K562 (cell line): ENCODE measurements at regions not wholly inside any gene's neighbourhood (a gene's known extent, or its start where the extent isn't known, plus 50 kb on each side); places are given as distances from the start of the nearest gene placed in this dataset.
A peak's percentile ranks its signal among the peaks of the same experiment; 100 is the strongest.

Experiments
- ATAC-seq: fragments of 200-7000 bp; cut with Tn5 transposase; 3 replicates; pipeline ENCODE4 v1.9.1; 2020; ENCODE audit warnings: moderate library complexity
- BruUV-seq: library from RNA; stranded (reverse); fragments of 400-500 nt; replicated peaks from 2 replicates; lab custom pipeline; 2021; lab: Mats Ljungman, UMichigan
- CTCF ChIA-PET: fragments of 300-600 bp; formaldehyde crosslinking; extraction: SDS; loops from one replicate; lab custom pipeline; 2021; ENCODE audit warnings: low intra/inter-chr PET ratio; lab: Yijun Ruan, JAX
- POLR2A ChIA-PET: fragments of 300-600, 350-650 bp; sonication (Branson Sonifier 250); formaldehyde crosslinking; extraction: SDS; loops from one replicate; lab custom pipeline; 2021; ENCODE audit warnings: antibody characterized with exemption, inconsistent platforms; lab: Yijun Ruan, JAX
- DNase-seq, 4 experiments: peaks; one replicate each; pipeline versions ENCODE4 v3.0.0 to v3.0.0-alpha.2; 2011 to 2018; ENCODE audit warnings: low spot score in 3 of 4, mixed read lengths in 3 of 4; ENCODE audit errors: extremely low read depth in 1 of 4
- FAIRE-seq: peaks from 2 replicates; lab custom pipeline; 2011; peaks lifted over from hg19 to GRCh38; lab: Jason Lieb, UNC
- H2AFZ ChIP-seq: 2 replicates; pipeline ENCODE4 v1.6.0; 2011; ENCODE audit warnings: low read depth, low read length, control low read depth, inconsistent platforms
- H3K27ac ChIP-seq: fragments of 200-600 bp; 3 replicates; pipeline ENCODE4 v1.8.0; 2011; ENCODE audit warnings: low read depth, mild to moderate bottlenecking, control low read depth, inconsistent platforms, low read length, moderate library complexity, mixed read lengths; ENCODE audit errors: extremely low read depth
- H3K27me3 ChIP-seq, 2 experiments: fragments of 300-600 bp in 1 of 2; 2 replicates in 1 of 2; 3 replicates in 1 of 2; pipeline versions ENCODE4 v1.6.0 to v1.8.0; 2011; ENCODE audit warnings: inconsistent platforms in 2 of 2, low read length in 2 of 2, mild to moderate bottlenecking in 1 of 2, mixed read lengths in 1 of 2, moderate library complexity in 1 of 2; ENCODE audit not compliant: control insufficient read depth in 2 of 2, insufficient read depth in 2 of 2
- H3K36me3 ChIP-seq: fragments of 300-600 bp; 3 replicates; pipeline ENCODE4 v1.8.0; 2011; ENCODE audit warnings: mild to moderate bottlenecking, low read length, inconsistent platforms; ENCODE audit not compliant: control insufficient read depth, insufficient read depth
- H3K4me1 ChIP-seq, 2 experiments: fragments of 200-600 bp in 1 of 2; replicated peaks in 1 of 2; 2 replicates in 1 of 2; 3 replicates in 1 of 2; pipeline versions ENCODE4 v1.5.1 to v1.8.0; 2011; ENCODE audit warnings: inconsistent platforms in 2 of 2, low read length in 2 of 2, mild to moderate bottlenecking in 1 of 2, mixed read lengths in 1 of 2, moderate library complexity in 1 of 2; ENCODE audit not compliant: control insufficient read depth in 2 of 2, insufficient read depth in 2 of 2
- H3K4me2 ChIP-seq: 2 replicates; pipeline ENCODE4 v1.6.1; 2011; ENCODE audit warnings: low read length, control low read depth, inconsistent platforms, mixed read lengths; ENCODE audit not compliant: insufficient read depth
- H3K4me3 ChIP-seq: fragments of 200-600 bp; sonication (generic), shearing (Covaris generic); 2 replicates; pipeline ENCODE4 v1.5.1; 2016; ENCODE audit warnings: control low read depth, inconsistent platforms
- H3K79me2 ChIP-seq: fragments of 200-600 bp; 3 replicates; pipeline ENCODE4 v1.8.0; 2011; ENCODE audit warnings: low read length, inconsistent platforms; ENCODE audit not compliant: control insufficient read depth, insufficient read depth
- H3K9ac ChIP-seq, 2 experiments: 2 replicates each; pipeline versions ENCODE4 v1.6.0 to v1.6.1; 2011; ENCODE audit warnings: low read depth in 2 of 2, low read length in 2 of 2, control low read depth in 1 of 2, inconsistent platforms in 1 of 2, mild to moderate bottlenecking in 1 of 2, mixed read lengths in 1 of 2; ENCODE audit not compliant: insufficient read depth in 1 of 2
- H3K9me1 ChIP-seq: one replicate; pipeline ENCODE4 v1.6.0; 2011; ENCODE audit warnings: inconsistent platforms, mild to moderate bottlenecking, low read length, moderate library complexity; ENCODE audit not compliant: control insufficient read depth, insufficient read depth
- H3K9me3 ChIP-seq: replicated peaks from 2 replicates; pipeline ENCODE4 v1.5.1; 2011; ENCODE audit warnings: low read depth, low read length, inconsistent platforms; ENCODE audit not compliant: control insufficient read depth, insufficient read depth
- H4K20me1 ChIP-seq: replicated peaks from 2 replicates; pipeline ENCODE4 v1.6.1; 2011; ENCODE audit warnings: low read length, inconsistent platforms, mixed read lengths; ENCODE audit not compliant: control insufficient read depth, insufficient read depth
- HCFC1 ChIP-seq: IDR thresholded peaks from 2 replicates; pipeline ENCODE4 v1.6.1; 2012; ENCODE audit warnings: low read depth, low read length, improper control_type of control experiment
- PCBP2 ChIP-seq: fragments of 200-400 bp; formaldehyde crosslinking; IDR thresholded peaks from 2 replicates; pipeline ENCODE4 v1.6.1; 2018; ENCODE audit warnings: low read length, low read depth, mild to moderate bottlenecking, moderate library complexity; ENCODE audit not compliant: poor library complexity, severe bottlenecking
- PURB ChIP-seq: sonication (generic); formaldehyde crosslinking; IDR thresholded peaks from 2 replicates; pipeline ENCODE4 v1.9.0; 2021; ENCODE audit warnings: low read depth, mild to moderate bottlenecking, missing genetic modification reagents
- RBM22 ChIP-seq: fragments of 200-400 bp; formaldehyde crosslinking; IDR thresholded peaks from 2 replicates; pipeline ENCODE4 v1.6.1; 2018; ENCODE audit warnings: low read length, low read depth; ENCODE audit not compliant: poor library complexity, severe bottlenecking
- RBM25 ChIP-seq: fragments of 200-400 bp; formaldehyde crosslinking; IDR thresholded peaks from 2 replicates; pipeline ENCODE4 v1.6.1; 2018; ENCODE audit warnings: low read length, low read depth, moderate library complexity; ENCODE audit not compliant: severe bottlenecking
- RREB1 ChIP-seq: fragments of 250-450 bp; sonication (Bioruptor Pico); IDR thresholded peaks from 2 replicates; pipeline ENCODE4 v1.4.0; 2020
- ZBTB12 ChIP-seq: fragments of 250-450 bp; sonication (Bioruptor Pico); IDR thresholded peaks from 2 replicates; pipeline ENCODE4 v1.4.0; 2020
- ZBTB33 ChIP-seq: sonication (generic); formaldehyde crosslinking; IDR thresholded peaks from 2 replicates; pipeline ENCODE4 v1.8.1; 2023; ENCODE audit warnings: mild to moderate bottlenecking, missing genetic modification reagents
- ZNF146 ChIP-seq: IDR thresholded peaks from one replicate; pipeline ENCODE4 v1.6.1; 2018; ENCODE audit warnings: missing compliant biosample characterization; ENCODE audit not compliant: unreplicated experiment
- WGBS: fragments of 100-300 bp; shearing (Covaris generic); methylation state at CpG from one replicate; pipeline ENCODE4 v1.1.6; 2016; ENCODE audit warnings: low coverage, mixed read lengths; ENCODE audit not compliant: insufficient coverage; ENCODE audit errors: missing lambda C conversion rate; 5-methylcytosine and 5-hydroxymethylcytosine counted together
- in situ Hi-C: fragments of 300-500 bp; cut with MboI; formaldehyde crosslinking; loops from 4 replicates; pipeline ENCODE4 v1.15.0; 2018; ENCODE audit warnings: inconsistent platforms, mixed read lengths
- intact Hi-C: fragments of 100-400 bp; cut with micrococcal nuclease; formaldehyde crosslinking; loops from 2 replicates; pipeline ENCODE4 v1.14.2; 2022

GRCh38 chr3:59506191-59506590, 456.4 kb upstream of the CFAP20DC start (continued):
- no peak for TF ChIP-seq ZBTB12 (CRISPR knock-in tag)

- CTCF ChIA-PET: no interaction called here
- ATAC-seq (no peak), DNase-seq (no peak), FAIRE-seq (no peak)
- no peak overlapping the region for H3K9ac ChIP-seq
- in situ Hi-C loops: no loop called here
- no peaks in the 10 kb centered on the region for H3K9me1 ChIP-seq
- BruUV-seq: no TSS peak
- no peak overlapping the region for H2AFZ ChIP-seq
- H3K27ac ChIP-seq: no peak overlapping the region
- H3K4me2 ChIP-seq: no peak overlapping the region
- no peaks in the 10 kb centered on the region for H3K9me3 ChIP-seq
- H4K20me1 ChIP-seq: no peaks in the 10 kb centered on the region
- POLR2A ChIA-PET: no interaction called here
- H3K27me3 ChIP-seq: peaks cover 0 to 6% of the 10 kb centered on the region in 2 experiments; a peak in 1 of 5 replicates
- H3K36me3 ChIP-seq: no peaks in the 10 kb centered on the region
- TF ChIP-seq RBM25 (peak; percentile 19), RREB1 (CRISPR knock-in tag) (no peak), PCBP2 (no peak), RBM22 (no peak), ZNF146 (peak; percentile 82), HCFC1 (no peak), PURB (no peak), ZBTB33 (no peak)
- TF ChIP-seq, all 486 proteins: peak for 2
- H3K4me3 ChIP-seq: no peak overlapping the region
- no peaks in the 10 kb centered on the region for H3K4me1 ChIP-seq
- H3K79me2 ChIP-seq: no peaks in the 10 kb centered on the region
- 3% methylated on average over 3 of the region's 3 CpGs for WGBS
- intact Hi-C loops: no loop called here
Observed at GRCh38 chr3:59503441-59503840, 453.6 kb upstream of the CFAP20DC start.
